NCI-H1417 treated with DMSO at 0.1 percent for 48 hours (cell line): ENCODE measurements at regions not wholly inside any gene's neighbourhood (a gene's known extent, or its start where the extent isn't known, plus 50 kb on each side); places are given as distances from the start of the nearest gene placed in this dataset.

ENCODE experiments used
- DNase-seq: peaks from one replicate; lab custom pipeline; 2025; lab: John Stamatoyannopoulos, UW

GRCh38 chr3:56894881-56895431 lies 93.2 kb upstream of the ARHGEF3 start:
- DNase-seq: no peak

GRCh38 chr3:56890448-56891091 lies 88.8 kb upstream of the ARHGEF3 start:
- no peak for DNase-seq

- no peak for DNase-seq
Observed at GRCh38 chr3:56889131-56889530, 87.4 kb upstream of the ARHGEF3 start.

- DNase-seq: no peak
Observed at GRCh38 chr3:56887402-56888025, 85.8 kb upstream of the ARHGEF3 start.

GRCh38 chr3:56886314-56886713 lies 84.6 kb upstream of the ARHGEF3 start:
- no peak for DNase-seq

- no peak for DNase-seq
Observed at GRCh38 chr3:56885879-56886278, 84.1 kb upstream of the ARHGEF3 start.

GRCh38 chr3:56885453-56885852 lies 83.7 kb upstream of the ARHGEF3 start:
- no peak for DNase-seq

GRCh38 chr3:56884387-56884786 lies 82.6 kb upstream of the ARHGEF3 start:
- no peak for DNase-seq

- no peak for DNase-seq
Observed at GRCh38 chr3:56883828-56884227, 82.1 kb upstream of the ARHGEF3 start.

GRCh38 chr3:56882896-56883295 lies 81.1 kb upstream of the ARHGEF3 start:
- DNase-seq: no peak

GRCh38 chr3:56881841-56882240 lies 80.1 kb upstream of the ARHGEF3 start:
- no peak for DNase-seq

- no peak for DNase-seq
Observed at GRCh38 chr3:56880720-56881575, 79.2 kb upstream of the ARHGEF3 start.

GRCh38 chr3:56879436-56880215 lies 77.9 kb upstream of the ARHGEF3 start:
- no peak for DNase-seq

GRCh38 chr3:56878074-56878473 lies 76.3 kb upstream of the ARHGEF3 start:
- no peak for DNase-seq

GRCh38 chr3:56876916-56877315 lies 75.2 kb upstream of the ARHGEF3 start:
- DNase-seq: no peak

GRCh38 chr3:56874269-56874668 lies 72.5 kb upstream of the ARHGEF3 start:
- DNase-seq: no peak

GRCh38 chr3:56870436-56870835 lies 68.7 kb upstream of the ARHGEF3 start:
- no peak for DNase-seq

- no peak for DNase-seq
Observed at GRCh38 chr3:56869157-56869889, 67.6 kb upstream of the ARHGEF3 start.

GRCh38 chr3:56868706-56869105 lies 67.0 kb upstream of the ARHGEF3 start:
- DNase-seq: no peak

GRCh38 chr3:56867671-56868070 lies 65.9 kb upstream of the ARHGEF3 start:
- no peak for DNase-seq

- DNase-seq: no peak
Observed at GRCh38 chr3:56864918-56865524, 63.3 kb upstream of the ARHGEF3 start.
